ENCODE measurements at regions not wholly inside any gene's neighbourhood (a gene's known extent, or its start where the extent isn't known, plus 50 kb on each side); places are given as distances from the start of the nearest gene placed in this dataset.

- TF ChIP-seq ZNF462 (CRISPR knock-in tag; IDR thresholded peaks at IDR 0.05) (no peak), STAT1 (IDR thresholded peaks at IDR 0.05; ENCODE audit: unreplicated experiment) (no peak), JUNB (IDR thresholded peaks at IDR 0.05; ENCODE audit: unreplicated experiment) (no peak), CREB1 (CRISPR knock-in tag; IDR thresholded peaks at IDR 0.05; ENCODE audit: low read depth) (no peak), POLR2AphosphoS5 (IDR thresholded peaks at IDR 0.05; ENCODE audit: low read depth) (no peak), ZNF331 (CRISPR knock-in tag; IDR thresholded peaks at IDR 0.05; ENCODE audit: low read depth) (no peak)
Measured at GRCh38 chr20:43825581-43825980, 89.1 kb upstream of the TOX2 start (continued).

DNA sequence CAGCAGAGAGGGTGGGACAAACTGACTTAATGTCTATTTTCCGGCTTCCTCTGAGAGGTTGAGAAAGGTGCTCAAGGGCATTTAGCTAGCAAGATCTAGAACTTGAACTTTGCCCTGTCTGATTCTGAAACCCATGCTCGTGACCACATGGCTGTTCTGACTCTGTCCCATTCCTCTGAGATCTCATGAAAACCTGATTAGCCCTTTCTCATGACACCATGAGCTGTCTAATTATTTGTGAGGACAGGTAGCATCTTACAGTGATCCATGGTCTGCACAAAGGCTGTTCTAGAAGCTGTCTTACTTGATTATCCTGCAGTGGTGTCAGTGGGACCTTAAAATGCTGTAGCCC is 89.6 kb upstream of the TOX2 start:
- Histone ChIP-seq H3K9me2 (ENCODE audit: insufficient read depth) (no peaks in the 10 kb centered on the region), H4K20me1 (replicated peaks; ENCODE audit: insufficient read depth) (no peaks in the 10 kb centered on the region), H2AFZ (no peak overlapping the region), H3F3A (replicated peaks; ENCODE audit: low read depth) (no peaks in the 10 kb centered on the region), H3K4me2 (no peak overlapping the region), H3K27ac (ENCODE audit: low read depth) (no peak overlapping the region), H3K27me3 (ENCODE audit: insufficient read depth) (no peaks in the 10 kb centered on the region), H3K79me2 (replicated peaks; ENCODE audit: insufficient read depth) (no peaks in the 10 kb centered on the region), H3K4me1 (ENCODE audit: insufficient read depth) (no peaks in the 10 kb centered on the region), H3K4me3 (no peak overlapping the region), H3K36me3 (ENCODE audit: insufficient read depth) (no peaks in the 10 kb centered on the region)
- no peak for DNase-seq (ENCODE audit: low spot score)
- no peak overlapping the region for H3K27ac Mint-ChIP-seq
- no peak for ATAC-seq
- H3K27me3 Mint-ChIP-seq (ENCODE audit: insufficient read depth, low read depth, poor library complexity): no peaks in the 10 kb centered on the region
- H3K4me1 Mint-ChIP-seq: no peaks in the 10 kb centered on the region
- H3K9me3 Mint-ChIP-seq: peaks cover 5% of the 10 kb centered on the region; the same call in 2 of the 3 replicates
- H3K36me3 Mint-ChIP-seq (ENCODE audit: low read depth): no peaks in the 10 kb centered on the region
- H3K4me3 Mint-ChIP-seq: no peak overlapping the region
- TF ChIP-seq ZNF462 (CRISPR knock-in tag; IDR thresholded peaks at IDR 0.05): no peak
- no peak for TF ChIP-seq EZH2 (IDR thresholded peaks at IDR 0.05; ENCODE audit: low read depth, unreplicated experiment)
- TF ChIP-seq ZNF114 (CRISPR knock-in tag; IDR thresholded peaks at IDR 0.05): no peak
- TF ChIP-seq POLR2AphosphoS5 (IDR thresholded peaks at IDR 0.05; ENCODE audit: low read depth): no peak
- TF ChIP-seq, protein P1, sequence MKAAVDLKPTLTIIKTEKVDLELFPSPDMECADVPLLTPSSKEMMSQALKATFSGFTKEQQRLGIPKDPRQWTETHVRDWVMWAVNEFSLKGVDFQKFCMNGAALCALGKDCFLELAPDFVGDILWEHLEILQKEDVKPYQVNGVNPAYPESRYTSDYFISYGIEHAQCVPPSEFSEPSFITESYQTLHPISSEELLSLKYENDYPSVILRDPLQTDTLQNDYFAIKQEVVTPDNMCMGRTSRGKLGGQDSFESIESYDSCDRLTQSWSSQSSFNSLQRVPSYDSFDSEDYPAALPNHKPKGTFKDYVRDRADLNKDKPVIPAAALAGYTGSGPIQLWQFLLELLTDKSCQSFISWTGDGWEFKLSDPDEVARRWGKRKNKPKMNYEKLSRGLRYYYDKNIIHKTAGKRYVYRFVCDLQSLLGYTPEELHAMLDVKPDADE (IDR thresholded peaks at IDR 0.05): no peak
- no peak for TF ChIP-seq STAT1 (IDR thresholded peaks at IDR 0.05; ENCODE audit: unreplicated experiment)
- no peak for TF ChIP-seq ZNF331 (CRISPR knock-in tag; IDR thresholded peaks at IDR 0.05; ENCODE audit: low read depth)
